ENCODE measurements at regions not wholly inside any gene's neighbourhood (a gene's known extent, or its start where the extent isn't known, plus 50 kb on each side); places are given as distances from the start of the nearest gene placed in this dataset.

DNA sequence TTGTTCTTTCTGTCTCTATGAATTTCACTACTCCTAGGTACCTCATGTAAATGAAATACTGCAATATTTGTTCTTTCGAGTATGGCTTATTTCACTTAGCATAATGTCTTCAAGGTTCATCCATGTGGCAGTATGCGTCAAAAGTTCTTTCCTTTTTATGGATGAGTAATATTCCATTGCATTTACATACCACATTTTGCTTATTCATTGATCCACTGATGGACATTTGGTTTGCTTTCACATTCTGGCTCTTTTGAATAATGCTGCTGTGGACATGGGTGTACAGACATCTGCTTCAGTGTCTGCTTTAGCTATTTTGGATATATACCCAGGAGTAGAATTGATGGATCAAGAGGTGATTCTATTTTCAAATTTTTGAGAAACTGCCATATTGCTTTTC, 144.2 kb upstream of the PAPPA start:
- no peak for TF ChIP-seq L3MBTL2 (conservative IDR thresholded peaks at IDR 0.05)
- TF ChIP-seq FOXA1 (IDR thresholded peaks at IDR 0.05) = no peak
- no peak for TF ChIP-seq BHLHE40 (IDR thresholded peaks at IDR 0.05; ENCODE audit: borderline replicate concordance)
- TF ChIP-seq SP1 (IDR thresholded peaks at IDR 0.05) = no peak
- TF ChIP-seq HDGF (IDR thresholded peaks at IDR 0.05; ENCODE audit: borderline replicate concordance) = no peak
- TF ChIP-seq ARNT (IDR thresholded peaks at IDR 0.05) = no peak
- no peak for TF ChIP-seq ZNF384 (IDR thresholded peaks at IDR 0.05)
- POLR2A ChIA-PET = no interaction called here
- DNase-seq (ENCODE audit: extremely low spot score) = no peak
- CTCF ChIA-PET = no interaction called here

DNA sequence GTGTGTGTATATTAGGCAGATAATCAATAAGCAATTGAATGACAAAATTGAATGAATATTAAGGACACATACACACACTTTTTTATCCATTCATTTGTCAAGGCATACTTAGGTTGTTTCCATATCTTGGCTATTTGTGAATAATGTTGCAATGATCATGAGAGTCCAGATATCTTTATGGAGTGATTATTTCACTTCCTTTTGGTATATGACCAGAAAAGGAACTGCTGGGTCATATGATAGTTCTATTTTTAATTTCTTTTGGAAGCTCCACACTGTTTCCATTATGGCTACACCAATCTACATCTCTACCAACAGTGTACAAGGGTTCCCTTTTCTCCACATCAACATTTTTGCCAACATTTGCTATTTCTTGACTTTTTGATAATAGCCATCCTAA, 137.7 kb upstream of the PAPPA start:
- ChIA-PET CTCF (no interaction called here), POLR2A (no interaction called here)
- DNase-seq (ENCODE audit: extremely low spot score) = no peak
- no peak for TF ChIP-seq L3MBTL2 (conservative IDR thresholded peaks at IDR 0.05)
- TF ChIP-seq ELF4 (IDR thresholded peaks at IDR 0.05) = no peak
- no peak for TF ChIP-seq FOXM1 (IDR thresholded peaks at IDR 0.05; ENCODE audit: borderline replicate concordance)
- no peak for TF ChIP-seq ARNT (IDR thresholded peaks at IDR 0.05)
- no peak for TF ChIP-seq ZNF384 (IDR thresholded peaks at IDR 0.05)
- TF ChIP-seq TARDBP (IDR thresholded peaks at IDR 0.05) = no peak
- TF ChIP-seq BHLHE40 (IDR thresholded peaks at IDR 0.05; ENCODE audit: borderline replicate concordance) = no peak
- no peak for TF ChIP-seq SUZ12 (IDR thresholded peaks at IDR 0.05)
- TF ChIP-seq HDGF (IDR thresholded peaks at IDR 0.05; ENCODE audit: borderline replicate concordance) = no peak
- TF ChIP-seq SP1 (IDR thresholded peaks at IDR 0.05) = no peak
- TF ChIP-seq FOXA1 (IDR thresholded peaks at IDR 0.05) = no peak
- no peak for TF ChIP-seq LEF1 (IDR thresholded peaks at IDR 0.05; ENCODE audit: borderline replicate concordance)

DNA sequence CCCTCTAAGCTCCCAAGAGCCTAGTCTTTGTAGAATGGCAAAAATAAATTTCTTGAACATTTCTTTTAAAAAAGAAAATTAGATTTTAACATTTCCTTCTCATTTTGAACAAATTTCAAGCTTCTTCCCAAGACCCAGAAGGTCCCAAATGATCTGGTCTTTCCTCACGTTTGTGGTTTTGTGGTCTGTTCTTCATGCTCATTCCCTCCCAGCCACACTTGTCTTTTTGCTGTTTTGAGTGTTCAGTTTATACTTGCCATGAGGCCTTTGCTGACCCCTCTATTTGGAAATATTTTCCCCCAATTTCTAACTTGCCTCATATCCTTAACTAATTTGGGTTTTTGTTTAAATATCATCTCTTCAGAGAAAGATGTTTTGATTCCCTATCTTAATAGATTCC, 133.4 kb upstream of the PAPPA start:
- ChIA-PET CTCF (no interaction called here), POLR2A (no interaction called here)
- DNase-seq (ENCODE audit: extremely low spot score) = no peak
- no peak for TF ChIP-seq ZNF384 (IDR thresholded peaks at IDR 0.05)
- no peak for TF ChIP-seq HDGF (IDR thresholded peaks at IDR 0.05; ENCODE audit: borderline replicate concordance)
- no peak for TF ChIP-seq SP1 (IDR thresholded peaks at IDR 0.05)
- TF ChIP-seq, protein P1, sequence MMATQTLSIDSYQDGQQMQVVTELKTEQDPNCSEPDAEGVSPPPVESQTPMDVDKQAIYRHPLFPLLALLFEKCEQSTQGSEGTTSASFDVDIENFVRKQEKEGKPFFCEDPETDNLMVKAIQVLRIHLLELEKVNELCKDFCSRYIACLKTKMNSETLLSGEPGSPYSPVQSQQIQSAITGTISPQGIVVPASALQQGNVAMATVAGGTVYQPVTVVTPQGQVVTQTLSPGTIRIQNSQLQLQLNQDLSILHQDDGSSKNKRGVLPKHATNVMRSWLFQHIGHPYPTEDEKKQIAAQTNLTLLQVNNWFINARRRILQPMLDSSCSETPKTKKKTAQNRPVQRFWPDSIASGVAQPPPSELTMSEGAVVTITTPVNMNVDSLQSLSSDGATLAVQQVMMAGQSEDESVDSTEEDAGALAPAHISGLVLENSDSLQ (IDR thresholded peaks at IDR 0.05) = no peak
- no peak for TF ChIP-seq NFRKB (IDR thresholded peaks at IDR 0.05)
- TF ChIP-seq CTBP1 (IDR thresholded peaks at IDR 0.05; ENCODE audit: borderline replicate concordance) = no peak
- no peak for TF ChIP-seq FOXA1 (IDR thresholded peaks at IDR 0.05)
- TF ChIP-seq SUZ12 (IDR thresholded peaks at IDR 0.05) = no peak
- TF ChIP-seq FOXM1 (IDR thresholded peaks at IDR 0.05; ENCODE audit: borderline replicate concordance) = no peak
- TF ChIP-seq FOXK2 (IDR thresholded peaks at IDR 0.05) = no peak
- no peak for TF ChIP-seq LEF1 (IDR thresholded peaks at IDR 0.05; ENCODE audit: borderline replicate concordance)
- TF ChIP-seq ELF4 (IDR thresholded peaks at IDR 0.05) = no peak
- no peak for TF ChIP-seq TARDBP (IDR thresholded peaks at IDR 0.05)
- no peak for TF ChIP-seq L3MBTL2 (conservative IDR thresholded peaks at IDR 0.05)
- no peak for TF ChIP-seq BHLHE40 (IDR thresholded peaks at IDR 0.05; ENCODE audit: borderline replicate concordance)
- no peak for TF ChIP-seq ARNT (IDR thresholded peaks at IDR 0.05)

DNA sequence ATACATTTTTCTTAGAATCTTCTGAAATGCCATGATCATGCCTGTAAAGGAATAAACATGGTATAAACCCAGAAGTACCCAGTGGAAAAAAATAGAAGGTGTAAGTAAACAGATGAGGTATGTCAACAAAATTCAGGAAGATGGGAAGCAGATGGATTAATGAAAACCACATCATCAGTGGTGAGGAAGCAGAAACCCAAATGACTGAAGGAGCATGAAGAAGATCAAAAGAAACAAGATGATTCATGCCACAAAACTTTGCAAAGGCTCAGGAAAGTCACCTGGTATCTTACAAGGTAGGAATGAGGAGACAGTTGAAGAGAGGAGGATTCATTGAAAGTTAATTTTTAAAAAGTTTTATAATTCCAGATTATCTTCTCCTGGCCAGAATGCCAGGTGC, 132.8 kb upstream of the PAPPA start:
- TF ChIP-seq FOXM1 (IDR thresholded peaks at IDR 0.05; ENCODE audit: borderline replicate concordance) (no peak), L3MBTL2 (conservative IDR thresholded peaks at IDR 0.05) (no peak), NFRKB (IDR thresholded peaks at IDR 0.05) (no peak), BHLHE40 (IDR thresholded peaks at IDR 0.05; ENCODE audit: borderline replicate concordance) (no peak), FOXK2 (IDR thresholded peaks at IDR 0.05) (no peak), ARNT (IDR thresholded peaks at IDR 0.05) (no peak), LEF1 (IDR thresholded peaks at IDR 0.05; ENCODE audit: borderline replicate concordance) (no peak), ELF4 (IDR thresholded peaks at IDR 0.05) (no peak), CTBP1 (IDR thresholded peaks at IDR 0.05; ENCODE audit: borderline replicate concordance) (no peak), ZNF384 (IDR thresholded peaks at IDR 0.05) (no peak), SUZ12 (IDR thresholded peaks at IDR 0.05) (no peak), SP1 (IDR thresholded peaks at IDR 0.05) (no peak), HDGF (IDR thresholded peaks at IDR 0.05; ENCODE audit: borderline replicate concordance) (no peak), FOXA1 (IDR thresholded peaks at IDR 0.05) (no peak), TARDBP (IDR thresholded peaks at IDR 0.05) (no peak)
- TF ChIP-seq, protein P1 (IDR thresholded peaks at IDR 0.05) = no peak
- CTCF ChIA-PET = no interaction called here
- no peak for DNase-seq (ENCODE audit: extremely low spot score)
- POLR2A ChIA-PET = no interaction called here

DNA sequence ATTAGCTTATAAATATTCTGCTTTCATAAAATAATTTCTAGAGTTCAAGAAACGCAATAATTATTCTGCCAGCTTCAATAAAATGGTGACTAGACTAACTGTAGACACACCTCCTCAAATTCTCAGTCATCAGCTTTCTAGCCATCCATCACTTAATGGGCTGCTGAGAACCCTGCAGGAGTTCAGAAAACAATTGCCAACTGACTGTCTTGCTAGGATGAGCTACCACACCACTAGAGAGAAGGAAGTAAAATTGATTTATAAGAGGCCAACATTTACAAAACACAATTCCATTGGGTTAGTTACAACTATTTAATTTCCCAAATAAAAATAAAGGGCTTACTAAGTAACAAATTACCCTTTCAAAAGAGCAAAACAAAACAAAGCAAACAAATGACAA, 126.5 kb upstream of the PAPPA start:
- ChIA-PET CTCF (no interaction called here), POLR2A (no interaction called here)
- TF ChIP-seq LEF1 (IDR thresholded peaks at IDR 0.05; ENCODE audit: borderline replicate concordance) (no peak), SUZ12 (IDR thresholded peaks at IDR 0.05) (no peak), SP1 (IDR thresholded peaks at IDR 0.05) (no peak), FOXK2 (IDR thresholded peaks at IDR 0.05) (no peak), NFRKB (IDR thresholded peaks at IDR 0.05) (no peak), HDGF (IDR thresholded peaks at IDR 0.05; ENCODE audit: borderline replicate concordance) (no peak), L3MBTL2 (conservative IDR thresholded peaks at IDR 0.05) (no peak), ELF4 (IDR thresholded peaks at IDR 0.05) (no peak), TARDBP (IDR thresholded peaks at IDR 0.05) (no peak), FOXA1 (IDR thresholded peaks at IDR 0.05) (no peak), FOXM1 (IDR thresholded peaks at IDR 0.05; ENCODE audit: borderline replicate concordance) (no peak)
- TF ChIP-seq, protein P1 (IDR thresholded peaks at IDR 0.05) = no peak
- DNase-seq (ENCODE audit: extremely low spot score) = no peak

DNA sequence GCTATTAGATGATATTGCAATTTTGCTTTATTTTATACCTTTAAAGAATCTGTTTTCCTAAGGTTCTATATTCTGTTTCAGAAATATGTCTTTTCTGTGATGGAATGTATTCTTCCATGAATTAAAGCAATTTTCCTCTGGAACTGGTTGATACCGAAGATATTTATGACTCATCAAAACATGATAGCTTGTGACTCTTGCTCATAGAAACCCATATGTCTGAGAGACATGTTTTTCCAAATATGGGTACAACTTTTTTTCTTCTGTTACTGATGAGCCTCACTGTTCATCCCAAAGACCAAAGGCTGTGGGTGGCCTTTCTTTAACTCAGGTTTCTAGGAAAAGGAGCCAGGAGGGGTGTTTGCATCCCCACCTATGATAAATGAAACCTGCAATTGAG, 126.1 kb upstream of the PAPPA start:
- ChIA-PET POLR2A (no interaction called here), CTCF (no interaction called here)
- TF ChIP-seq ARNT (IDR thresholded peaks at IDR 0.05) (no peak), HDGF (IDR thresholded peaks at IDR 0.05; ENCODE audit: borderline replicate concordance) (no peak), BHLHE40 (IDR thresholded peaks at IDR 0.05; ENCODE audit: borderline replicate concordance) (no peak), LEF1 (IDR thresholded peaks at IDR 0.05; ENCODE audit: borderline replicate concordance) (no peak), CTBP1 (IDR thresholded peaks at IDR 0.05; ENCODE audit: borderline replicate concordance) (no peak)
- DNase-seq (ENCODE audit: extremely low spot score) = no peak

All from HEK293T (cell line).